Chondrocyte (in vitro differentiated cells): ENCODE measurements at regions not wholly inside any gene's neighbourhood (a gene's known extent, or its start where the extent isn't known, plus 50 kb on each side); places are given as distances from the start of the nearest gene placed in this dataset.

ENCODE experiments used
- DNase-seq: peaks from one replicate; pipeline ENCODE4 v3.0.0; 2021; ENCODE audit warnings: mixed read lengths, low spot score
- H3K27ac Mint-ChIP-seq: one replicate; pipeline ENCODE4 v1.8.0; 2021; ENCODE audit warnings: mild to moderate bottlenecking, moderate library complexity, mixed read lengths; ENCODE audit not compliant: unreplicated experiment
- H3K27me3 Mint-ChIP-seq: 2 replicates; pipeline ENCODE4 v1.8.0; 2021; ENCODE audit warnings: low read depth, mixed read lengths
- H3K36me3 Mint-ChIP-seq: 2 replicates; pipeline ENCODE4 v1.8.0; 2021; ENCODE audit warnings: low read depth, mixed read lengths
- H3K4me1 Mint-ChIP-seq: 2 replicates; pipeline ENCODE4 v1.8.0; 2021; ENCODE audit warnings: low read depth, mild to moderate bottlenecking, mixed read lengths
- H3K4me3 Mint-ChIP-seq: one replicate; pipeline ENCODE4 v1.8.0; 2021; ENCODE audit warnings: mild to moderate bottlenecking, moderate library complexity, mixed read lengths; ENCODE audit not compliant: unreplicated experiment
- H3K9me3 Mint-ChIP-seq: 2 replicates; pipeline ENCODE4 v1.8.0; 2021; ENCODE audit warnings: low read depth, mixed read lengths
- CTCF ChIP-seq: fragments of 200-600 bp; sonication (generic); IDR thresholded peaks from 2 replicates; pipeline ENCODE4 v1.5.0; 2021; ENCODE audit warnings: antibody characterized with exemption, mild to moderate bottlenecking, moderate library complexity

DNA sequence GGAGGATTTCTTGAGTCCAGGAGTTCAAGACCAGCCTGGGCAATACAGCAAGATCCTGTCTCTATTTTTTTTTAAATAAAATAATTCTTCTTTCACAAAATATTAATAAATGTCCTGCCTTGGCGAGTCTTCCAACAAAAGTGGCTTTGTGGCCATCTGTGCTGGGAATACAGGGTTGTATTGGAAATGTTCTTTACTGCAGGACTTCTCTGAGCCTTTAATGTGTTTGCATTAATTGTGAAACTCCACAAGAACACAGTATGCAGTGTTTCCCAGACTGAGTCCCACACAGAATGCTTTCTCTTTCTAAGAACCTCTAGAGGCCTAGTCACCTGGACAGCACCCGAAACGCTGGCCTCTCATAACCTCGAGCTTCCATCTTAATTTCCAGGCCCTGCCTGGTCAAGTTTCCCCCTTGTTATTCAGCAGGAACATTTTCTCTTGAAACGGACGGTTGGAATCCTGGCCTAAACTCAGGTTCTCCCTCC lies 85.4 kb upstream of the ARRDC4 start:
- no peak for TF ChIP-seq CTCF
- H3K9me3 Mint-ChIP-seq = peaks cover 3% of the 10 kb centered on the region
- no peaks in the 10 kb centered on the region for H3K36me3 Mint-ChIP-seq
- H3K27ac Mint-ChIP-seq = no peak overlapping the region
- no peak for DNase-seq
- no peaks in the 10 kb centered on the region for H3K4me1 Mint-ChIP-seq
- H3K27me3 Mint-ChIP-seq = no peaks in the 10 kb centered on the region
- no peak overlapping the region for H3K4me3 Mint-ChIP-seq

GRCh38 chr15:97875513-97876280 lies 84.8 kb upstream of the ARRDC4 start:
- Mint-ChIP-seq H3K27me3 (no peaks in the 10 kb centered on the region), H3K27ac (no peak overlapping the region), H3K36me3 (no peaks in the 10 kb centered on the region), H3K4me3 (no peak overlapping the region), H3K9me3 (peaks cover 3% of the 10 kb centered on the region), H3K4me1 (no peaks in the 10 kb centered on the region)
- DNase-seq = no peak
- TF ChIP-seq CTCF = no peak

DNA sequence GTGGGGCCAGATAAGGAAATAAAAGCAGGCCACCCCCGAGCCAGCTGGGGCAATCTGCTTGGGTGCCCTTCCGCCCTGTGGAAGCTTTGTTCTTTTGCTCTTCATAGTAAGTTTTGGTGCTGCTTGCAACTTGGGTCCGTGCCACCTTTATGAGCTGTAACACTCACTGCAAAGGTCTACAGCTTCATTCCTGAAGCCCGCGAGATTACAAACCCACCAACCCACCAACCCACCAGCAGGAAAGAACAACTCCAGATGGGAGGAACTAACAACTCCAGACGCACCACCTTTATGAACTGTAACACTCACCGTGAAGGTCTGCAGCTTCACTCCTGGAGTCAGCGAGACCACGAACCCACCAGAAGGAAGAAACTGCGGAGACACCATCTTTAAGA lies 84.2 kb upstream of the ARRDC4 start:
- no peak for DNase-seq
- no peak for TF ChIP-seq CTCF
- no peak overlapping the region for H3K27ac Mint-ChIP-seq
- no peaks in the 10 kb centered on the region for H3K27me3 Mint-ChIP-seq
- no peaks in the 10 kb centered on the region for H3K4me1 Mint-ChIP-seq
- no peaks in the 10 kb centered on the region for H3K36me3 Mint-ChIP-seq
- H3K4me3 Mint-ChIP-seq = no peak overlapping the region
- H3K9me3 Mint-ChIP-seq = peaks cover 3% of the 10 kb centered on the region

DNA sequence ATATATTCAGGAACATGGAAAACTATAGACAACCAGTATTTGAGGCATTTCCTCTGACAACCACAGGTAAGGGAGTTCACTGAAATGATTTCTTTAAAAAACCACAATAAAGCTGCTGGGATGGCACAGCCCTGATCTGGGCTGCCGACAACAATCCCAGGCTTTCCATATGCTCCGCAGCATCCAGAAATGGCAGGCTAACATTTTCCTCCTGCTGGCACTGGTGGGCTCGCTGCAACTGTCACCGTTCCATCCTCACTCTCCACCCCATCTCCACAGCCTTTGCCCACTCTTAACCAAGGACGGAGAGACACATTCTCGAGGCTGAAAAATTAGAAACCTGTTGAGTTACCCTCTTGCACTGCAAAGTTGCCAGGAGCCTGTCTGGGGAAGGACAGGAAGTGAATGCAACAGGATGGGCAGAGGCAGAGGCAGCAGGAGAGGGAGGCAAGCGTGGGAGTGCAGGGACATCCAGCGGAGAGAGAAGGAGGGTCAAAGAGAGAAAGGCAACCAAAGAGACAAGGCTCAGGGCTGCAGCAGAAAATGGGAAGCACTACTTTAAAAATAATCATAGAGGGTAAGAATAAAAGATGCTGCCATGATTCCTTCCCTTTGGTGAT lies 79.0 kb upstream of the ARRDC4 start:
- H3K27ac Mint-ChIP-seq = no peak overlapping the region
- no peak overlapping the region for H3K4me3 Mint-ChIP-seq
- TF ChIP-seq CTCF = no peak
- no peaks in the 10 kb centered on the region for H3K36me3 Mint-ChIP-seq
- H3K4me1 Mint-ChIP-seq = no peaks in the 10 kb centered on the region
- no peak for DNase-seq
- peaks cover 11% of the 10 kb centered on the region for H3K27me3 Mint-ChIP-seq
- no peaks in the 10 kb centered on the region for H3K9me3 Mint-ChIP-seq

DNA sequence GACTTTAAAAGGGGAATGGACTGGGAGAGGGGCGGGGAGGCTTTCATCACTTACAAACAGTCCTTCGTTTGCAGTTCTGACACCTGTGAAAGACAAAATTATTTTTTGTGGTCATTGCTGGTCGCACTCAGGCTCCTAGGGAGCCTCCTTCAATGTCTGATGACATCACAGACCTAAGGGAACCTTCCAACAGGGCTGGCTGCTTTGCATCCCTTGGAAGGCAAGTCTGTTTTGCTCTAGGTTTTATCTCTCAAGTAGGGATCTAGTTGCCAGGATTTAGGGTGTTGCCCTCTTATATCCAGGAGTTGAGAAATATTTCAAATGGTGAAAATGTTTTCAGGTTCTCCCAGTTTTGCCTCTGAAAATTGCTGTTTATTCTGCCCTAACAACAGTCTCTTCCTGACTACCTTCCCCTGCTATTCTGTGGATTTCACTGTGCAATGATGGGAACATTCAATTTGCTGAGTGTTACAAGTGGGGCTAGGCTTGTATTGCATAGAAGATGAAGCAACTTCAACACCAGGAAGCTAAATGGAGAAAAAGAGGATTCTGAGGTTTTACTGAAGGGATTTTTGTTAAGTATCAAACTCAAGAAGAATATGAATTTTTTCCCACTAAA lies 75.9 kb upstream of the ARRDC4 start:
- TF ChIP-seq CTCF = no peak
- no peaks in the 10 kb centered on the region for H3K9me3 Mint-ChIP-seq
- peaks cover 17% of the 10 kb centered on the region for H3K27me3 Mint-ChIP-seq
- H3K4me3 Mint-ChIP-seq = no peak overlapping the region
- no peaks in the 10 kb centered on the region for H3K36me3 Mint-ChIP-seq
- no peaks in the 10 kb centered on the region for H3K4me1 Mint-ChIP-seq
- DNase-seq = no peak
- no peak overlapping the region for H3K27ac Mint-ChIP-seq
